GM19351 (cell line): ENCODE measurements at regions not wholly inside any gene's neighbourhood (a gene's known extent, or its start where the extent isn't known, plus 50 kb on each side); places are given as distances from the start of the nearest gene placed in this dataset.

Source experiments
- ATAC-seq: cut with Tn5 transposase; IDR thresholded peaks from one replicate; pipeline ENCODE4 v1.9.1; 2021; ENCODE audit warnings: mild to moderate bottlenecking, moderate library complexity; ENCODE audit not compliant: unreplicated experiment

DNA sequence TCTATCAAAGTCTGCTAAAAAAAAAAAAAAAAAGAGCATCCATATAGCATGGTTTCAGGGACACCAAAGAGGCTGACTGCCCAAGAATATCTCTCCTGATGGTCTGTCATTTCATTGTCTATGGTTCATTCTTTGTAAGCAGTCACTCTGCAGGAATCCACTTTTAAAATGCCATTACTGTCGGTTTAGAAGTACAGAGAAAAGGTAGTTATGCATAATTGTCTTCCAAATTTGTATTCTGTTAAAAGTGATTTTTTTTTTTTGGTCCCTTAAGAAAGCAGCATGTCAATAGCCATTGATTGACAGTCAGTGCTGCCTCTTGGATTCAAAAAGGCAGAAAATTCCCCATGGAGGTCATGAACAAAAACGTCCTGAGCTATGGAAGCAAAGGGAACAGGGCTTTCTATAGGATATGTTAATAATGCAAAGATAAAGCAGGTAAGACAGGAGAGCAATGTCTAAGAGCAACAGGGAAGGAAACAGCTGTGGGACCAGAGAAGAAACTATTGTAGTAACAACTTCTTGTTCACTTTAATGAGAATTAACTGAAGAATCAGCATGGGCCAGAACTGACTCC lies 245.8 kb downstream of the TMX3 start:
- no peak for ATAC-seq

DNA sequence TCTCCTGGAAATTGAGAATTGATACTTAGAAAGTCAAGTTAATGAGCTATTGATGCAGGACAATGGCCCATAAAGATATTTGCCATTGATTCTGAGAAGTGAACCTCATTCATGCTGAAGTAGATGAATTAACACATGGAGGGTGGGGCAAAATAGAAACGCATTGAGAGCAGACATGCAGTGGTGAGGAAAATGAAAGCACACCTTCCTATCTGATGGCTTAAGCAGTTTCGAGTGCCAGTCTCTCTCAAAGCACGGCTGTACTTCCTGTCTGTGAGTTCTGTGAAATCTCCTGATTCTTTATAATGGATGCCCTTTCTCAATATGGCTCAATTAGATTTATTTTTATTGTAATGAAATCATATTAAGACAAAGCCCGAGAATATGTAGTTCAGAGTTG lies 247.0 kb downstream of the TMX3 start:
- peak; percentile 53 for ATAC-seq

DNA sequence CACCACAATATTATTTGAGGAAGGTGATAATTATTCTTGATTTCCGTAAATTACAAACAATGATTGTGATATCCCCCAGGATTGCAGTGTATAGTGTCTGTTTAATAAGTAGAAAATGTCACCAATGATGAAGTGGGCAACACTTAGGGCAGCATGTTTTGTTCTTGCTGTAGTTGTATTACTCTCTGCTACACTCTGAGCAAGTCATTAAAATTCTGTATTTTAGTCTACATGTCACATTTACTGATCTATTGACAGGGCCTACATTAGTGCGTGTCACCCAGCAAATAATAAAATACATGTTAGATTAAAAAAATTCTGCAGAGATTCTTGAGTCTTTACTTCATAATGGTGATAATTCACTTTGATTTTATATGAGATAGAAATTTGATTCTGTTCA lies 247.6 kb downstream of the TMX3 start:
- no peak for ATAC-seq

DNA sequence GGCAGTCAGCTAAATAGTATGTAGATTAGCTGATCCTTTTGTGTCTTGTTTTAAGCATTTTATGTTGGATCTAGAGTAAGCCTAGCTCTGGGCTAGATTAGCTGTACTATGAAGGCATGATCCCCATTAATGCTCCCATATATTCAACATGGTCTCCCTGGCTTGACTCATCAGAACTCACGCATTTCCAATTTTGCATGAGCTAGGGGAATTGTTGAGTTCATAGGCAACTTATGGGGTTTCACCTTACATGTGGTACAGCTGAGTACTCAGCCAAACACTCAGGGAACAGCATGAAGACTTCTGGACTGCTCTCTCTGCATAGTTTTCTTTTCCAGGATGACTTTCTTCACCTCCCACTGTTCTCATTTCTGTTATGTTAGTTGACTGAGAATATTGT lies 248.2 kb downstream of the TMX3 start:
- no peak for ATAC-seq

DNA sequence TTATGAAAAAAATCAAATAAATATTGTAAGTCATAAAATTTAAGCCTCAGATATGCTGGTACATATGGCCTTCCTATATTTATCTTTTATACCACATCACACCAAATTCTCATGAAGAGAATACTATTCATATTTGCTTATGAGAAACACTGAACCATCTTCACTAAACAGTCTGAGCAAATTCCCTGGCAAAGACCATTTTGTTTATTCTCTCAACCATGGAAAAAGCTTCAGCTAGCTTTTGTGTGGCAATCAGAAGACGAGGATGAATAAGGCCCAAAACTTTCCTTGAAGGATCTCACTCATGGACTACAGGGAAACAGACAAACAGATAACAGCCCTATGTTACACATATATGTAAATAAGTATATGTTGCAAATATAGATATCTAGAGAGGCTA lies 252.1 kb downstream of the TMX3 start:
- no peak for ATAC-seq

DNA sequence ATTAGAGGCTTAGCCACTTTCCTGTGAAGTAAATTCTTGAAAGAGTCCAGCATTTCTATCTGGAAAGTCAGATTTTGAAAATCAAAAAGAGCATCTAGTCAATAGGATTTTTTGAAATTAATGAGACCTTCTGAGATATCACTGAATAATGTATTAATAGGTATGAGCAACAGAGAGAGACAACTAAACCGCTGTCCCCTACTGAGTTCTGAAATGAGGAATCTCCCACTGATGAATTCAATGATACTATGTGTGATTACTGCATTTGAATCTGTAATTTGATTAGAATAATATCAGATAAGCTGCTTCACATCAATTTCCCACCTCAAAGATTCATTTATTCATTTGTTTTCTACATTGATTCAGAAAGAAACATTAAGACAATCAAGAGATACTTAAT lies 252.8 kb downstream of the TMX3 start:
- no peak for ATAC-seq

DNA sequence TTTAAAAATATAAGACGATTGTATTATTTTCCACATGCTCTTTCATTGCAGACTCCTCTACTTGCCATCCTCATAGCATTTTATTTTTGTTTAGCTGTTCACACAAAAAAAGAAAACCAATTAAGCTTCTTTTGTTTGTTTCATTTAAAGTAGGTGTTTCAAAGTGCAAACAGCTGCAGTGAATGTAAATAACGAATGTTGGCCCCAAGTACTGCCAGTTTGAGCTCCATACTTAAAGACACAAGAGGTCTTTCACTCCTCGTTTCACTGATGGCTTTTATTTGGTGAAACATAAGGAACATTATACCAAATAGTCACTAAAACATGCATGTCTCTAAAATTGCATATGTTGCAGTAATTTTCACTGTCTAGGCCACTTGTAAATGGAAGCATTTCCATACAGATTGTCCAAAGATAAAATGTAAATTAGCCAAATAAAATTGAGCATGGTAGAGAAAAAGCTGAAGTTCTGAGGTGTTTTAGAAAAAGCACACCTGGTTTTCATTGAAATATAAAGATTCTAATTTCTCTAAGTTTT lies 253.4 kb downstream of the TMX3 start:
- ATAC-seq: no peak

DNA sequence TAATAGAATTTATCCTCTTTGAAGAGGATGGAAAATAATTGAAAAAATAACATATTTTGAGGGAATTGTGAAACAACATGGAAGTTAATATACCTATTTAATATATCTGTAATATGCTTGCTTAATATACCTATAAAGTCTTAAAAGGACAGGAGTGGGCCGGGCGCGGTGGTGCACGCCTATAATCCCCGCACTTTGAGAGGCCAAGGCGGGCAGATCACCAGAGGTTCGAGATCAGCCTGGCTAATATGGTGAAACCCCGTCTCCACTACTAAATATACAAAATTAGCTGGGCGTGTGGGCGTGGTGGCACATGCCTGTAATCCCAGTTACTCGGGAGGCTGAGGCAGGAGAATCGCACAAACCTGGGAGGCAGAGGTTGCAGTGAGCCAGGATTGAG lies 254.9 kb downstream of the TMX3 start:
- ATAC-seq: no peak

DNA sequence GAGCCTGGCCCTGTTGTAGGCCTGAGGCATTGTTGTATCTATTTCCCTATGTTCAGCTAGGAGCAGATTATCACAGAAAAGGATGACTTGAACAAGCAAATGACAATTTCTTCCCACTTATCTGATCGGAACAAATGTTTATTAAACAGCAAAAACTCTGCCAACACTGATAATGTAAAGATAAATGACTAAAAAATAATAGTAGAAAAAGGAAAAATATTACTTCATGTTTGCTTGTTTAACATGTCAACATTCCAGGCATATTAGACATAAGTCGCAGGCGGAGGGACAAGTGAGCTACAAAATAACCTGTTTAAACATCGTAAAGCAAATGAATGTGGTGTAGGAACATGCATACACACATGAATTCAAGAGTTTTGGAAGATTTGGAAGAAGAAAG lies 257.9 kb downstream of the TMX3 start:
- ATAC-seq: no peak

DNA sequence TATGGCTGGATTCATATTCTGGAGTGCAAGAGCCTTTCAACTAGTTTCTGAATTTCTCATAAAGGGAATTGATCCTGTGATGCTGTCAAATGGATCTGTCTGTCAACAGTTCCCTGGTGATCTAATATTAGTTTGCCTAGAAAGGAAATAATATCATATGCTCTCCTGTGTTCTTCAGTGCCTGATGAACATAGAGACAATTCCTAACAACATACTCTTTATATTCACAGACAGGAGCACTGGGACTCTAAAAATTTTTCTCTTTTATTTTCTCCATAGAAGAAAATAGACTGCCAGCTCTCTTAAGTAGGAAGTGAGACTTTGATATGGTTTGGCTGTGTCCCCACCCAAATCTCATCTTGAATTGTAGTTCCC lies 259.7 kb downstream of the TMX3 start:
- no peak for ATAC-seq

DNA sequence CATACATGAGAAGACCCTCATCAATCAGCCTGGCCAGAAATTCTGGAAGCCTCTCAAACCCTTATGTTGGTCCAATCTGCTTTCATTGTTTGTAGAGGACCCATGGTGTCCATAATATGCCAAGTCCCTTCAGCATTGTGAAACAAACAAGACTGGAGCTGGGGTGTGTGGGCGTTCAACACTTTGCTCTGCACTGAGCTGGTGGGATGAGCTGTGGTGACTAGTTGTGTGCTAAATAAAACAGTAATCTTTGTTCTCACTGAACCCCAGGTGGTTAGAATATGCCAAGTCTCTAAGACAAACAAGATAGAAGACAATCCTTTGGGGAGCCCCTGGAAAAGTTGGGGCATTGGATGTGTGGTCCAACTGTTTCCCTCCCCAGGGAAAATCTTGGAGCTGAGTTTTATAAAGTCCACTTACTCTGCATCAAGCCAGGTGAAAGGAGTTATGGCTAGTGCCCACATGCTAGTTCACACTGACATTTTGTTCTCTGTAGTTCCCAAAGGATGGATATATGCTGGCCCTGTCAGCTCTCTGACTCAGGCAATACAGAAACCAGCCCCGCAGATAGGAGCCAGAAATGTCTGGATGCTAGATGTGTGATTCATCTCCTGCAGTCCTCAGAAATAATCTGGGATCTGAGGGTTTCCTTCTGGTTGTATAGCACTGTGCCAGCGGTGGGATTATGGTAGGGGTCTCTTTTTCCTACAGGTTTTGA lies 260.2 kb downstream of the TMX3 start:
- no peak for ATAC-seq

DNA sequence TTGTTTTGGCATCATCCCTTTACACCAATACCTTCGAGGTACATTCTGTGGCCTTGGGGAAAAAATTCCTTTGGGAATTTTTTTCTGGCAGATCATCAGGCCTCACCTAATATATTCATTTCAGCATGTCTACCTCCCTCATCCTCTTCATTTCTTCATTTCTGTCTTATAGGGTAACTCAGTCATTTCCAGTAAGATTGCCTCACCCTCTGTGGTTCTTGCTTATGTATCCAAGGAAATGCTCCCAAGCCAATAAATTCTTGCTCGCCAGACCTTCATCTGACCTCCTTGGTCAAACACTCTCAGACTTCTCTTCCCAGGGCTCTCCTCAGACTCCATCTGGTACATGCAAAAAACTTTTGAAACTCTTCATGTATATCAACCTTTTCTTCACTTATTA lies 265.6 kb downstream of the TMX3 start:
- no peak for ATAC-seq

DNA sequence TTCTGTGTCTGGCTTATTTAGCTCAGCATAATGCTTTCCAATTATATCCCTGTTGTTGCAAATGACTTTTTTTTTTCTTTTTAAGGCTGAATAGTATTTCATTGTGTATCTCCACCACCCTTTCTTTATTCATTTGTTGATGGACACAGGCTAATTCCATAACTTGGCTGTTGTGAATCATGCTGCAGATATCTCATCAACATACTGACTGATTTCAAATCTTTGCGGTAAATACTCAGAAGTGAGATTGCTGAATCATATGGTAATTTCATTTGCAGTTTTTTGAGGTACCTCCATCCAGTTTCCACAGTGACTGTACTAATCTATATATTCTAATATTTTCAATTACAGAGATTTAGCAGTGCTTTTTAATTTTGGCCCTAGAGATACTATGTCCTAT lies 266.2 kb downstream of the TMX3 start:
- no peak for ATAC-seq

DNA sequence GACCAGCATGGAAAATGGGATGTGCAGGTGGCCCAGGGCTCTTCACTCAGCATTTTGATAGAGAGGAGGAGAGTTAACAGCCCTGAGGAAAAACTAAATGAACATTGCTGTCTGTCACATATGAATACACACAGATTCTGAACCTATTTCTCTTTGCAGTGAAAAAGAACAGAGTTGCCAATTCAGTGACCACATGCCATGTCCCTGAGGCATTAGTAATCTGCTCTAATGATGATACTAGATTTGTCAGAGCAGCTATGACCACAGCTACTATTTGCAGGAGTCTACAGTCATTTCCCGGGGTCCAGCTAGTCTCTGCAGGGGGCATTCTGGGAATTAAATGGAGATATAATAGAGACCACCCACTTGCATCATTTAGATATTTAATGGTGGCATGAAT lies 267.6 kb downstream of the TMX3 start:
- no peak for ATAC-seq

DNA sequence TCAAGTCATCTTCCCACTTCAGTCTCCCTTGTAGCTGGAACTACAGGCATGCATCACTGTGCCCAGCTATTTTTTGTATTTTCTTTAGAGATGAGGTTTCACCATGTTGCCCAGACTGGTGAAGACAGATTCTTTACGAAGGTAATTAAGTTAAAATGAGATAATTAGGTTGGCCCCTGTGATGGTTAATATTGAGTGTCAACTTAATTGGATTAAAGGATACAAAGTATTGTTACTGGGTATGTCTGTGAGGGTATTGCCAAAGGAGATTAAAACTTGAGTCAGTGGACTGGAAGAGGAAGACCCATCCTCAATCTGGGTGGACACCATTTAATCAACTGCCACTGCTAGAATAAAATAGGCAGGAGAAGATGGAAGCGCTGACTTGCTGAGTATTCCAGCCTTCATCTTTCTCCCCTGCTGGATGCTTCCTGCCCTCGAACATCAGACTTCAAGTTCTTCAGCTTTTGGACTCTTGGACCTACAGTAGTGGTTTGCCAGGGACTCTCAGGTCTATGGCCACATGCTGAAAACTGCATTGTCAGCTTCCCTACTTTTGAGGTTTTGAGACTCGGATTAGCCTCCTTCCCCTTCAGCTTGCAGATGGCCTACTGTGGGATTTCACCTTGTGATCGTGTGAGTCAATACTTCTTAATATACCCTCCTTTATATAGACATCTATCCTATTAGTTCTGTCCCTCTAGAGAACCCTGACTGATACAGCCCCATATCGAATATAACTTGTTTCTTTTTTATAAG lies 269.1 kb downstream of the TMX3 start:
- ATAC-seq: no peak

DNA sequence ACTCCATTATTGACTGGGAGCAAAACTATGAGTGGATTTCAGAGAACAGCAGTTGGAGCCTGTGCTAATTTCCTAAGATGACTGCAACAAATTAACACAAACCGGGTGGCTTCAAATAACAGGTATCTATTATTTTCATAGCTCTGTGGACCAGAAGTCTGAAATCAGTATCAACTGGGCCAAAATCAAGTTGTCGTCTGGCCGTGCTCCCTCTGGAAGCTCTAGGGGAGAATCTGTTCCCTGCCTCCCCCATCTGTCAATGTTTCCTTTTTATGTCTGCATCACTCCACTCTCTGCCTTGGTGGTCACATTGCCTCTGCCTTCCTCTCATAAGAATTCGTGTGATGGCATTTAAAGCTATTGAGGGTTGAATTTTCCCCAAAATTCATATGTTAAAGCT lies 269.8 kb downstream of the TMX3 start:
- ATAC-seq: no peak

DNA sequence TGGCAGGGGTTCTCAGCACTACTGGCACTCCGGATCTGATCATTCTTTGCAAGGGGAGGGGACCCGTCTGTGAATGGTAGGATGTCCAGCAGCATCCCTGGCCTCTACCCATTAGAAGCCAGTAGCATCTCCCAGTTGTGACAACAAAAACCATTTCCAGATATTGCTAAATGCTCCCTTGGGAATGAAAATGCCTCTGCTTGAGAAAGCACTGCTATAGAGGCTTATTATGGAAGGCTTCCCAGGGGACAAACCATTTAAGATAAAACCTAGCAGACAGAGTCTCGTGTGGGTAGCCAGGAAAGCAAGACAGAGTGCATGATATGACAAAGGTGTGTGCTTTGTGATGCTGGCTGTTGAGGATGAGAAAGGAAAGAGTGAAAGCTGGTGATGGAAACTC lies 273.7 kb downstream of the TMX3 start:
- ATAC-seq: no peak

DNA sequence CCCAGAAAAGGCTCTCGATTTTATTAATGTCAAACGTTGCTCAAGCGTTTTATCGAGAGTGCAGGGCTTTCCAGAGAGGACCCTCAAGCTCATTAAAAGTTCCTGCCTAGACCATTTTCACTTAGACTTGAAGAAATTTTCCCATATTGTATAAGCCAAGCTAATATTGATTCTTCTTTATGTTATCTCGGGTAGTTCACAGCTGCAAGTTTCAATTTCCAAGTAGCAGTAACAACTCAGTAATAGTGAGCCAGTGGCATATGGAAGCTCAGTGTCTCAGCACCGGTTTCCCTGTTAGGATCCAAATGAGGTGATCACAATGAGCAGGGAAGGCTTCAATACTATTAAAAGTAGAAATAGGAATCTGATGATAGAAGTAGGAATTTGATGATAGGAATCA lies 274.5 kb downstream of the TMX3 start:
- no peak for ATAC-seq

DNA sequence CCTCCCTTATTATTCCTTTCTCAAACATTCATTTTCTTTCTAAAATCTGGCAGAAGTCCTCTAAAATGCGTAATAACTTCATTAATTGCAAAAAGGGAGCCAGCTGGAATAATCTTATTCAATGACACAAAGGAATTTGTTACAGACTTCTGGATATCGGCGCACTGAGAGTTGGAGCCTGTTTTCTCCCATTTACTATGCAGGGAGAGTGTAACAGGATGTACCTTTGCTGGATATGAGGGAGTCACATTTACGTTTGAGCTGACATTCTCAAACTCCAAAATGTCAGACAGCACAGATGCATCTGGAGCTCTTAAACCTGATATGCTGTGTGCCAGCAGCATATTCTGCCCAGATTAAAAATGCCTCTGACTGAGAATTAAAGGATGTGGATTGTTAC lies 275.3 kb downstream of the TMX3 start:
- no peak for ATAC-seq

DNA sequence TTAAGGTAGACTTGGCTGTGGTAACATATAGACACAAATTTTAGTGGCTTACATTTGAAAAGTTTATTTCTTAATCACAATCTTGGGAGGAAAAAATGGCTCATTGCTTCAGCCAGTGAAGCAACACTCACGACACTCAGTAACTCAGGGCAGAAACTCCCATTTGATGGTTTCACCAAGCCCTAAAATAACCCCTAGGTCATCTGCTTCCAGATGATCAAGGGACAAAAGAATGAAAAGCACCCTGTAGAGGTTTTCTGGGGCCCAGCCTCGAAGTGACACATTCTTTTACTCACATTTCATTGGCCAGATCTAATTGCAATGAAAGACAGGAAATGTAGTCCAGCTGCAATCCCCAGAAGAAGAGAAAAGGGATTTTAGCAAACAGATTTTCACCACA lies 275.9 kb downstream of the TMX3 start:
- ATAC-seq: no peak

DNA sequence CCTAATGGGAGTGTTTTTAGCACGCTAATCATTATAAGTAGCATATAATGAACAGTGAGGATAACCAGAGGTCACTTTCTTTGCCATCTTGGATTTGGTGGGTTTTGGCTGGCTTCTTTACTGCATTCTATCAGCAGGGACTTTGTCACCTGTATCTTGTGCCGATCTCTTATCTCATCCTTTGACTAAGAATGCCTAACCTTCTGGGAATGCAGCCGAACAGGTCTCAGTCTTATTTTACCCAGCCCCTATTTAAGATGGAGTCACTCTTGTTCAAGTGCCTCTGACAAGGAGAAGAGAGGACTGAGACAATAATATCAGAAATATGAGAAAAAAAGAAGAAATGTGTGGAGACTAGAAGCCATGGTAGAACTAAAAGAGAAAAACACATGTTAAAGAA lies 276.4 kb downstream of the TMX3 start:
- ATAC-seq: no peak

DNA sequence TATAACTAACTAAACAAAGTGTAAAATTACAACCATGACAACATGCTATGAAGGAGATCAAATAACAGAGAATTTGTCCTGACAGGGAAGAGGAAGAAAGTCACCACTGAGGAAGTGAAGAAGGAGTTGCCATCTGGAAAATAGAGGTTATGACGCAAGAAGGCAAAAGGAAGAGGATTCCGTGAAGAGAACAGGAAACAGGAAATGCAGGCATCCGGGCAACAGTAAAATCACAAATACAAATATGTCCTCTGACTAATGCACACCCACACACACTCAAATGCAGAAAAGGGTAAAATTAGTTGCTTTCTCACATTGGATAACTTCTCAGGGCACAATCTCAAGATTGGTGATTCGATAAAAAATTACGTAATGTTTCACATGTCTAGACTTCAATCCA lies 278.4 kb downstream of the TMX3 start:
- no peak for ATAC-seq
